ENCODE measurements at regions not wholly inside any gene's neighbourhood (a gene's known extent, or its start where the extent isn't known, plus 50 kb on each side); places are given as distances from the start of the nearest gene placed in this dataset.

GRCh38 chr6:1020133-1020532 is 291.8 kb upstream of the FOXQ1 start:
- DNase-seq (ENCODE audit: insufficient read length, low spot score) (no peak), FAIRE-seq (no peak)
- no peak for TF ChIP-seq CTCF (IDR thresholded peaks at IDR 0.05; ENCODE audit: insufficient read depth, missing control alignments)

- no peak for FAIRE-seq
- no peak for DNase-seq (ENCODE audit: insufficient read length, low spot score)
- no peak for TF ChIP-seq CTCF (IDR thresholded peaks at IDR 0.05; ENCODE audit: insufficient read depth, missing control alignments)
These were observed 293.9 kb upstream of the FOXQ1 start for GRCh38 chr6:1018041-1018440.

- DNase-seq (ENCODE audit: insufficient read length, low spot score) (no peak), FAIRE-seq (no peak)
- TF ChIP-seq CTCF (IDR thresholded peaks at IDR 0.05; ENCODE audit: insufficient read depth, missing control alignments): no peak
These were observed 295.3 kb upstream of the FOXQ1 start for GRCh38 chr6:1016329-1017302.

- FAIRE-seq: no peak
- no peak for DNase-seq (ENCODE audit: insufficient read length, low spot score)
- peak; percentile 12 for TF ChIP-seq CTCF (IDR thresholded peaks at IDR 0.05; ENCODE audit: insufficient read depth, missing control alignments)
These were observed 296.1 kb upstream of the FOXQ1 start for GRCh38 chr6:1015825-1016224.

- FAIRE-seq: no peak
- no peak for TF ChIP-seq CTCF (IDR thresholded peaks at IDR 0.05; ENCODE audit: insufficient read depth, missing control alignments)
- no peak for DNase-seq (ENCODE audit: insufficient read length, low spot score)
These were observed 297.5 kb upstream of the FOXQ1 start for GRCh38 chr6:1014431-1014807.

GRCh38 chr6:1013656-1014430 is 298.1 kb upstream of the FOXQ1 start:
- TF ChIP-seq CTCF (IDR thresholded peaks at IDR 0.05; ENCODE audit: insufficient read depth, missing control alignments): no peak
- FAIRE-seq: no peak
- no peak for DNase-seq (ENCODE audit: insufficient read length, low spot score)
